PC-3 (cell line): ENCODE measurements at regions not wholly inside any gene's neighbourhood (a gene's known extent, or its start where the extent isn't known, plus 50 kb on each side); places are given as distances from the start of the nearest gene placed in this dataset.
A peak's percentile ranks its signal among the peaks of the same experiment; 100 is the strongest.

Experiments used
- ATAC-seq: fragments of 200-7000 bp; cut with Tn5 transposase; 2 replicates; pipeline ENCODE4 v1.9.1; 2020; ENCODE audit warnings: mild to moderate bottlenecking, moderate library complexity
- BruUV-seq: library from RNA; stranded (reverse); fragments of 400-500 nt; replicated peaks from 2 replicates; lab custom pipeline; 2021; lab: Mats Ljungman, UMichigan
- CTCF ChIA-PET: fragments of 300-600 bp; sonication (Branson Sonifier 250); formaldehyde crosslinking; loops from one replicate; lab custom pipeline; 2022; ENCODE audit warnings: antibody characterized with exemption; lab: Charles Lee
- POLR2A ChIA-PET: fragments of 300-600 bp; sonication (Branson Sonifier 250); formaldehyde crosslinking; loops from one replicate; lab custom pipeline; 2022; ENCODE audit warnings: antibody characterized with exemption; ENCODE audit not compliant: unreplicated experiment; lab: Charles Lee
- DNase-seq: peaks from one replicate; pipeline ENCODE4 v3.0.0-alpha.2; 2015
- H2AFZ ChIP-seq: fragments of 300-600 bp; sonication (generic); 2 replicates; pipeline ENCODE4 v1.6.0; 2016; ENCODE audit warnings: antibody characterized with exemption, low read length
- H3F3A ChIP-seq: fragments of 300-600 bp; sonication (generic); one replicate; pipeline ENCODE4 v1.6.0; 2017; ENCODE audit warnings: antibody characterized with exemption, low read length, control low read depth, mild to moderate bottlenecking; ENCODE audit not compliant: unreplicated experiment
- H3K27ac ChIP-seq: fragments of 300-600 bp; sonication (generic); 2 replicates; pipeline ENCODE4 v1.5.1; 2016; ENCODE audit warnings: mild to moderate bottlenecking, low read length
- H3K27me3 ChIP-seq: fragments of 300-600 bp; sonication (generic); 2 replicates; pipeline ENCODE4 v1.6.1; 2016; ENCODE audit warnings: low read length, mixed read lengths
- H3K36me3 ChIP-seq: fragments of 300-600 bp; sonication (generic); 2 replicates; pipeline ENCODE4 v1.6.1; 2016; ENCODE audit warnings: low read depth, mixed run types, low read length, mixed read lengths
- H3K4me1 ChIP-seq: fragments of 300-600 bp; sonication (generic); 2 replicates; pipeline ENCODE4 v1.5.1; 2016; ENCODE audit warnings: low read length; ENCODE audit not compliant: insufficient read depth
- H3K4me2 ChIP-seq: fragments of 300-600 bp; sonication (generic); 2 replicates; pipeline ENCODE4 v1.6.0; 2016; ENCODE audit warnings: low read length
- H3K4me3 ChIP-seq: fragments of 300-600 bp; sonication (generic); 2 replicates; pipeline ENCODE4 v1.5.1; 2016; ENCODE audit warnings: mild to moderate bottlenecking, low read length, mixed read lengths
- H3K79me2 ChIP-seq: fragments of 300-600 bp; sonication (generic); 2 replicates; pipeline ENCODE4 v1.6.1; 2017; ENCODE audit warnings: low read length, mixed read lengths
- H3K9ac ChIP-seq: fragments of 300-600 bp; sonication (generic); 2 replicates; pipeline ENCODE4 v1.6.0; 2016; ENCODE audit warnings: mild to moderate bottlenecking, low read length
- H3K9me2 ChIP-seq: fragments of 300-600 bp; sonication (generic); replicated peaks from 2 replicates; pipeline ENCODE4 v1.6.1; 2016; ENCODE audit warnings: mixed run types, low read length, mixed read lengths
- H3K9me3 ChIP-seq: fragments of 300-600 bp; sonication (generic); 2 replicates; pipeline ENCODE4 v1.6.1; 2016; ENCODE audit warnings: low read length, mixed read lengths
- H4K20me1 ChIP-seq: fragments of 300-600 bp; sonication (generic); 2 replicates; pipeline ENCODE4 v1.6.1; 2016; ENCODE audit warnings: low read length, mixed read lengths
- EZH2 ChIP-seq: fragments of 300-600 bp; sonication (generic); IDR thresholded peaks from one replicate; pipeline ENCODE4 v1.6.1; 2017; ENCODE audit warnings: antibody characterized with exemption, mild to moderate bottlenecking, low read length; ENCODE audit not compliant: unreplicated experiment
- EZH2phosphoT487 ChIP-seq: fragments of 300-600 bp; sonication (generic); IDR thresholded peaks from 2 replicates; pipeline ENCODE4 v1.6.1; 2018; ENCODE audit warnings: mild to moderate bottlenecking, antibody characterized with exemption, low read length, borderline replicate concordance
- intact Hi-C: fragments of 100-400 bp; cut with micrococcal nuclease; formaldehyde crosslinking; loops from 2 replicates; pipeline ENCODE4 v1.9.0; 2023
- TF ChIP-seq, protein P1 (sequence below): fragments of 300-600 bp; sonication (generic); conservative IDR thresholded peaks from 2 replicates; pipeline ENCODE4 v1.5.1; 2017; ENCODE audit warnings: antibody characterized with exemption, low read depth, mild to moderate bottlenecking, low read length

DNA sequence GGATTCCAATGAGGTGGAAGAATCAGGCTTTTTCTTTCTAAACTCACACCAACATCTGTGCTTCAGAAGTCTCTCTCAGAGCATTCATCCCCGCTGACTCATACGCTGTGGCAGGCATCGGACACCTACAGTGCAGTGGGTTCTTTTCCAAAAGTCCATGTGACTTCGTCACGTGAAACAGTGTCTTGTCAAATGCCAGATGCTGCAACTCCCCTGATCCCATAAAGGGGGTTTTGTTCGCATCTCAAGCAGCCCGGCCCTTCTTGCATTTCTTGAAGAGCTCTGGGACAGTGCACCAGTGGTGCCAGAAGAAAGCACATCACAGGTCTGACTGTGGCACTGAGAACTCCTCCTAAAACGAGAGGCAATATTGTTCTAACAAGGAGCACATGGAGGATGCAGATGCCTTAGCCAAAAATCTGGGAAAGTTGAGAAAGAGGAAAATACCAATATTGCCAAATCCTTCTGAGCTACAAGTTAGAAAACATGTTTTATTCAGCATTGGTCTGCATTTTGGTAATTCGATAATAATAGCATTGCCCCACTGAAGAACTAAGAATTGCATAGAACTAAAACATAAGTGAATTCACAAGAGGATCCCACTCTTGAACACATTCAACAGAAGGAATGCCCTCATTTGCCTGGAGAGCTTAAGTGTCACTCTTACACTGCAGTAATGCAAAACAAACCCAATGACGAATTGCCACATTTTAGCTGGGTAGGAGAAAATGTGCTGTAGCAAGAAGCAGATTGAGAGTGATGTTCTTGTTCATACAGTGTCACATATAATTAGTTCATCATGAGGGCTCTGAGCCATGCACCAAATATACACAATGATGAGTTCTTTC is 204.4 kb downstream of the CXCL12 start:
- BruUV-seq, result no TSS peak
- DNase-seq, result peak; percentile 8
- Histone ChIP-seq H4K20me1 (no peaks in the 10 kb centered on the region), H3K9me3 (no peaks in the 10 kb centered on the region), H3K9ac (no peak overlapping the region), H3K4me1 (no peaks in the 10 kb centered on the region), H3K27me3 (peaks cover 32% of the 10 kb centered on the region), H3K27ac (no peak overlapping the region), H3K79me2 (no peaks in the 10 kb centered on the region), H3F3A (no peaks in the 10 kb centered on the region), H2AFZ (no peak overlapping the region), H3K9me2 (no peaks in the 10 kb centered on the region), H3K36me3 (no peaks in the 10 kb centered on the region), H3K4me3 (no peak overlapping the region), H3K4me2 (no peak overlapping the region)
- ChIA-PET CTCF (no interaction called here), POLR2A (no interaction called here)
- intact Hi-C loops, result no loop called here
- ATAC-seq, result no peak
- TF ChIP-seq EZH2phosphoT487, result no peak
- no peak for TF ChIP-seq EZH2
- TF ChIP-seq, protein P1, sequence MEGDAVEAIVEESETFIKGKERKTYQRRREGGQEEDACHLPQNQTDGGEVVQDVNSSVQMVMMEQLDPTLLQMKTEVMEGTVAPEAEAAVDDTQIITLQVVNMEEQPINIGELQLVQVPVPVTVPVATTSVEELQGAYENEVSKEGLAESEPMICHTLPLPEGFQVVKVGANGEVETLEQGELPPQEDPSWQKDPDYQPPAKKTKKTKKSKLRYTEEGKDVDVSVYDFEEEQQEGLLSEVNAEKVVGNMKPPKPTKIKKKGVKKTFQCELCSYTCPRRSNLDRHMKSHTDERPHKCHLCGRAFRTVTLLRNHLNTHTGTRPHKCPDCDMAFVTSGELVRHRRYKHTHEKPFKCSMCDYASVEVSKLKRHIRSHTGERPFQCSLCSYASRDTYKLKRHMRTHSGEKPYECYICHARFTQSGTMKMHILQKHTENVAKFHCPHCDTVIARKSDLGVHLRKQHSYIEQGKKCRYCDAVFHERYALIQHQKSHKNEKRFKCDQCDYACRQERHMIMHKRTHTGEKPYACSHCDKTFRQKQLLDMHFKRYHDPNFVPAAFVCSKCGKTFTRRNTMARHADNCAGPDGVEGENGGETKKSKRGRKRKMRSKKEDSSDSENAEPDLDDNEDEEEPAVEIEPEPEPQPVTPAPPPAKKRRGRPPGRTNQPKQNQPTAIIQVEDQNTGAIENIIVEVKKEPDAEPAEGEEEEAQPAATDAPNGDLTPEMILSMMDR, result no peak

DNA sequence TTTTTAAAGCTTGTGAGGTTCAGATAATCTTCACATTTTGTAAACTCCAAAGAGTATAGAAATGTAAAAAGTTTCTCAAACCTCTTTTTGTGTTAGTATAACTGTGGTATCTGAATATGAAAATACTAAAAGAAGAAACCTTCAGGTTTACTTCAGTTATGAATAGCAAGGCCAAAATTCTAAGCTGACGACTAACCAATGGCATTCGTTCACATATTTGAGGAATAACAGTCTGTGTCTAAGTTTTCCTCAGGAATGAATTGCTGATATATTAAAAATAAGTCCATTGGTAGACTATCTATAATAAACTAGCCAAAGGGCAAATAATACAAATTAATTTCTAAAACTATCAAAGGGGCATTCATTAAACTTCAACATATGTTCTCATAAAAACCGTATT is 206.0 kb downstream of the CXCL12 start:
- no peak overlapping the region for H3K4me2 ChIP-seq
- ChIA-PET POLR2A (no interaction called here), CTCF (no interaction called here)
- H3K9ac ChIP-seq, result no peak overlapping the region
- ATAC-seq (no peak), DNase-seq (no peak)
- H3K27me3 ChIP-seq, result peaks cover 39% of the 10 kb centered on the region
- H3K4me3 ChIP-seq, result no peak overlapping the region
- H3K9me2 ChIP-seq, result no peaks in the 10 kb centered on the region
- no peak overlapping the region for H2AFZ ChIP-seq
- intact Hi-C loops, result no loop called here
- TF ChIP-seq EZH2phosphoT487 (no peak), EZH2 (no peak)
- TF ChIP-seq, protein P1, result no peak
- no peaks in the 10 kb centered on the region for H3K79me2 ChIP-seq
- no peaks in the 10 kb centered on the region for H3F3A ChIP-seq
- no peaks in the 10 kb centered on the region for H3K36me3 ChIP-seq
- no peak overlapping the region for H3K27ac ChIP-seq
- no peaks in the 10 kb centered on the region for H3K4me1 ChIP-seq
- BruUV-seq, result no TSS peak
- H4K20me1 ChIP-seq, result no peaks in the 10 kb centered on the region
- no peaks in the 10 kb centered on the region for H3K9me3 ChIP-seq

DNA sequence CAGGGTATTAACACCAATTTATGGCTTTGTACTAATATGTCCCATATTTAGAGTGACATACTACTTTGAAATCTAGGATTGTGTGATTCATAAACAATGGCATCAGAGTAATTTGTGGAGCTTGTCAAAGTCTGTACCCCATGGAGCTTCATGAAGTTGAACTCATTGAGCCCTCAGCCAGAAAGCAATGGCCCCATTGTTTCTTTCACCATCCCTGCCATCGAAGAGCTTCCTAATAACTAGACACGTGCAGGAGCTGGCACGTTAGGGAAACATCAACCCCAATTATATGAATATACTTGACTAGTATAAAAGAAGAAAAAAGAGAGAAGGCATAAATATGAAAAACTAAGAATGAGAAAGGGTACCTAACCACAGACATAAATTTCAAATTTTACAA is 206.6 kb downstream of the CXCL12 start:
- no peak overlapping the region for H2AFZ ChIP-seq
- ATAC-seq, result no peak
- no TSS peak for BruUV-seq
- no peak overlapping the region for H3K27ac ChIP-seq
- ChIA-PET POLR2A (no interaction called here), CTCF (no interaction called here)
- TF ChIP-seq EZH2 (no peak), EZH2phosphoT487 (no peak)
- TF ChIP-seq, protein P1, result no peak
- no peaks in the 10 kb centered on the region for H3K36me3 ChIP-seq
- no peak overlapping the region for H3K4me2 ChIP-seq
- DNase-seq, result no peak
- no peak overlapping the region for H3K9ac ChIP-seq
- intact Hi-C loops, result no loop called here
- no peaks in the 10 kb centered on the region for H3K9me3 ChIP-seq
- H3K9me2 ChIP-seq, result no peaks in the 10 kb centered on the region
- H3K27me3 ChIP-seq, result peaks cover 39% of the 10 kb centered on the region
- H4K20me1 ChIP-seq, result no peaks in the 10 kb centered on the region
- H3F3A ChIP-seq, result no peaks in the 10 kb centered on the region
- no peaks in the 10 kb centered on the region for H3K4me1 ChIP-seq
- H3K79me2 ChIP-seq, result no peaks in the 10 kb centered on the region
- H3K4me3 ChIP-seq, result no peak overlapping the region
